ENCODE measurements at regions not wholly inside any gene's neighbourhood (a gene's known extent, or its start where the extent isn't known, plus 50 kb on each side); places are given as distances from the start of the nearest gene placed in this dataset.
"Not testable (repeated sequence)": the region's sequence is repeated elsewhere in the genome, so short reads cannot be mapped to it uniquely, and the experiment has no call there.

DNA sequence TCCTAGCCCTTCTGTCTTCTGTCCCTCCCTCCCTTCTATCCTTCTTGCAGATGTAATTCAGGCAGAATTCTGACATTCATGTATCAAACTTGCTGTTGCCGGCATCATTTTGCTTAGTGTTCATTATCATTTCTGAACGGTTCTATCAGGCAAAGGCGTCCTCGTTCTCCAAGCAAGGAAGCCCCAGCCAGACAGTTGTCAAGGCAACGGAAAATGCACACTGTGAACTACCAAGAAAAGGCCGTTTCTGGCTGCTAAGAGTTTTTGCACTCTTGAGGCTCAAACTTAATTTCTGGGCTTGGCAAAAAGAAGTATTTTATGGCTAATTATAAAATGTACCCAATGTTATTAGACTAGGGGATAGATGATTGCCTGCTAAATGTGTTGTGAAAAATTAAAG, 164.7 kb upstream of the KCNJ15 start:
- DNase-seq (ENCODE audit: low read depth, low spot score), result no peak
- no peak overlapping the region for H3K27ac ChIP-seq

DNA sequence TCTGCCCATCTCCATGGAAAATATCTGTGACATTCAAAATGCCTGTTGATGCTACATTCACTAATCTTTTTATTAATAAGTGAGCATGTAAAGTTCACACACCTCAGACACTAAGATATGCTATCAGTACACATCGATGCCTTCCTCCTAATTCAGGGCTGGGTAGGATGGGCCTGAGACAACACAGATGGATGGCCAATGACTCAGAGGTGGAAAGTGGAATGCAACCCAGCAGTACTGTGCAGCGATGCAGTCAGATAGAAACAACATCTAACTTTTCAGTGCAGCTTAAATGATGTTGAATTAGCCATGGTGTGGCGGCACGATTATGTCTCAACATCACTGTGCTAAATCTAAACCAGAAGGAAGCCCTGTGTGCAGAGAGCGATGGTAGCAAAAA, 161.6 kb upstream of the KCNJ15 start:
- DNase-seq (ENCODE audit: low read depth, low spot score), result no peak
- no peak overlapping the region for H3K27ac ChIP-seq

DNA sequence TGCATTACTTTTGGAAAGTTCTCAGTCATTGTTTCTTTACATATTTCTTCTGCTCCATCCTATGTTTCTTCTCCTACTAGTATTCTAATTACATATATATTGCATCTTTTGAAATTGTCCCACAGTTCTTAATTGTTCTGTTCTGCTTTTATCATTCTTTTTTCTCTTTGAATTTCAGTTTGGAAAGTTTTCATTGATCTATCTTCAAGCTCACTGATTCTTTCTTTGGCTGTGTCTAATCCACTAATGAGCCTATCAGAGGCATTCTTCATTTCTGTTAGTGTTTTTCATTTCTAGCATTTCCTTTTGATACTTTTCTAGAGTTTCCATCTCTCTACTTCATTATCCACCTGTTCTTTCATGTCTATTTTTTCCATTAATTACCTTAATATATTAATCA, 159.0 kb upstream of the KCNJ15 start:
- no peak overlapping the region for H3K27ac ChIP-seq
- DNase-seq (ENCODE audit: low read depth, low spot score), result no peak

DNA sequence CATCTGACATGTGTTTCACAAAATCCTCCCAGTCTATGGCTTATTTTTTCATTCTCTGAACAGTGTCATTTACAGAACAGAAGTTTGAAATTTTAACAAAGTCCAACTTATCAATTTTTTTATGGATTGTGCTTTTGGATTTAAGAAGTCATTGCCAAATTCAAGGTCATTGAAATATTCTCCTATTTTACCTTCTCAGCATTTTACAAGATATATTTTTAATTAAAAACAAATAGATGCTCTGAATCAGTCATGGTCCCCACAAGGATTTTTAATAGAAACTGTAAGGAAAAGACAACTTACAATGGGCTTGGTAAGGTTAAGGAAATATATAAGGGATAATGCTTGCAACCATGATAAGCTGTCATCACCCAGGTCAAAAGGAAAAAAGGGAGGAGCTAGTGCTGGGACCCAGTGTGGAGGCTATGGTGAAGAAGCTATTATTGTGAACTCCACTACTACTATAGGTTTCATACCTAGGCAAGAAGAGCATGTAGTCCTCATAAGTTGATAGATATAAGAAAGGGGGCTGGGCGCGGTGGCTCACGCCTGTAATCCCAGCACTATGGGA, 144.5 kb upstream of the KCNJ15 start:
- no peak overlapping the region for H3K27ac ChIP-seq
- no peak for DNase-seq (ENCODE audit: low read depth, low spot score)

DNA sequence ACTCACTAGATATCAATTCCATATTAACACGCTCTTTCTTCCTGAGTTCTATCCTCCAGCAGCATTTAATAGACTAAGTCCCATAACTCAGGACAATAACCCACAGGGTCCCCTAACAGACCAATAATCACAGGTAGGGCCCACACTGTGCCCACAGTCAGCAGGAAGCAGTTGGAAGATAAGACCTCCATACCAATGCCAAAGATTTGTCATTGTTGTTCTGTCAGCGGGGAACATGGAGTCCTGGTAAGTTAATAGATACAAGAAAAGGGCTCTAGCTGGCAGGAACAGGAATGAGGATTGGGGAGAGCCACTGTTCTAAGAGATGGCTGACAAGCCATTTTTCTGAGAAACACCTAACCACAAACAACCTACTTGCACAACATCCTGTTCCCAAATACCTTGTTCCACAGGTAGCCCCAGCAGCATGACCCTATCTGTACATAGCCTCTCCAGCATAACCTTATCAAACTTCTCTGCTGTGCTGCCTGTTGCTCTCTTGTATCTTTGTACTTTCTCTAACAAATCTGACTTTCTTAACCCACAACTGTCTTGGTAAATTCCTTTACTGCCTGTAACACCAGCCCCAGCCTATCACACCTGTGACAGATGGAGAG, 142.0 kb upstream of the KCNJ15 start:
- no peak for DNase-seq (ENCODE audit: low read depth, low spot score)

DNA sequence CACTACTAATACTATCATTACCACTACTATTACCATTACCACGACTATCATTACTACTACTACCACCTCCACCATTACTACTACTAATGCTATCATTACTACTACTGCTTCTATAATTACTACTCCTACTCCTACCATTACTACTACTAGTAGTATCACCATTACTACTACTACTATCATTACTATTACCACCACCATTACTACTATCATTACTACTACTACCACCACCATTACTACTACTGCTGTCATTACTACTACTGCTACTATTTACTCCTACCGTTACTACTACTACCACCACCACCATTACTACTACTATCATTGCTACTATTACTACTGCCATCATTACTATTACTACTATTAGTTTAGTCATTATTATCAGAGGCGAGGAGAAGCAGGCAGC, 140.9 kb upstream of the KCNJ15 start:
- DNase-seq (ENCODE audit: low read depth, low spot score), result no peak
- no peak overlapping the region for H3K27ac ChIP-seq

More for the DNA sequence above, 142.0 kb upstream of the KCNJ15 start:
- H3K27ac ChIP-seq, result no peak overlapping the region

DNA sequence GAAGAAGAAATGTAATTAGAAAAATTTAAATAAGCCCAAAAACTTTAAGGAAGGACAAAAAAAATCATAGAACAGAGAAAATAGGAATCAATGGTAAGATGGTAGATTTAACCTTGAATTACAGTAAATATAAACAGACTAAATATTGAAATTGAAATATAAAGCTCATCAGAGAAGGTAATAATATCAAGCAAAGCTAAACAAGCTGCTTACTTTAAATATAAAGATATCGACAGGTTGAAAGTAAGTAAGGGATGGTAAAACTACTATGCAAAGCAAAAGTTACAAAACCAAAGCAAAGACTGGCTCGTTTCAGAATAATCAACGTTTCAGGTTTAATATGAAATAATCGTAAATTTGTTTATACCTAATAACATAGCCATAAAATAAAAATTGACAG, 137.0 kb upstream of the KCNJ15 start:
- DNase-seq (ENCODE audit: low read depth, low spot score), result no peak
- no peak overlapping the region for H3K27ac ChIP-seq

DNA sequence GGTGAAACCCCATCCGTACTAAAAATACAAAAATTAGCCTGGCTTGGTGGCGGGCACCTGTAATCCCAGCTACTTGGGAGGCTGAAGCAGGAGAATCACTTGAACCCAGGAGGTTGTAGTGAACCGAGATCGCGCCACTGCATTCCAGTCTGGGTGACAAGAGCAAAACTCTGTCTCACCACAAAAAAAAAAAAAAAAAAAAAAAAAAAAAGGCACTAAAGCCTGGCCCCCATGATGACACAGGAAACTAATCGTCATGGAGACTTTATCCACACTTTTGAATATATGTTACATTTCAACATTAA, 136.2 kb upstream of the KCNJ15 start:
- not testable (repeated sequence) for DNase-seq (ENCODE audit: low read depth, low spot score); H3K27ac ChIP-seq

DNA sequence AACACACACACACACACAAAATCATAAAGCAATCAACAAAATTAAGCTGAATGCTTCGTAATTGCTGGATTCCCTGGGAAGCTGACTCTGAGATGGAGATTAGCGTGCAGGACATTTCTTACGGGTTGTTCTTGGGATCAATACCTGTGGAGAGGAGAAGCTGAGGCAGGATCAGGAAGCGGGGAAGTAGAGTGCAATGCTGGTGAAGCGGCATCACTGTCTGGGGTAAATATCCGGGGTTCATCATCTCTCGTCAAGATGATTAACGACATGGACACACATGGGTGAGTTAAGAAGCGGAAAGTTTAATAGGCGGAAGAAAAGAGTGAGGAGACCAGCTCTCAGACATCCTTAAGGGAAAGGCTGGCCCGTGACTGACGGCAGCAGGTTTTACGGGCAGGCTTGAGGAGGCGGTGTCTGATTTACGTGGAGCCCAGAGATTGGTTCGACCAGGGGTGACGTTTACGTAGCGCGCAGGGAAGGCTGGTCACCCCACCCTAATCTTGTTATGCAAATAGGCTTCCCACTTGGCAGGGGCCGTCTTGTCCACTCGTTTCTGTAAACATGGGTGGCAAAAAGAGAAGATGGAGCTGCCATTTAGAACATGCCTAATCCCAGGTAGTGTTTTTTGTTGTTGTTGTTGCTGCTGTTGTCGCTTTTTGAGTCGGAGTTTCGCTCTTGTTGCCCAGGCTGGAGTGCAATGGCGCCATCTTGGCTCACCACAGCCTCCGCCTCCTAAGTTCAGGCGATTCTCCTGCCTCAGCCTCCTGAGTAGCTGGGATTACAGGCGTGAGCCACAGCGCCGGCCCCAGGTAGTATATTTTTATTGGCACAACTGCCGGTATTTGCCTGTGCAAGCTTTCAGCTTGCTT, 135.6 kb upstream of the KCNJ15 start:
- no peak for DNase-seq (ENCODE audit: low read depth, low spot score)
- H3K27ac ChIP-seq, result no peak overlapping the region

DNA sequence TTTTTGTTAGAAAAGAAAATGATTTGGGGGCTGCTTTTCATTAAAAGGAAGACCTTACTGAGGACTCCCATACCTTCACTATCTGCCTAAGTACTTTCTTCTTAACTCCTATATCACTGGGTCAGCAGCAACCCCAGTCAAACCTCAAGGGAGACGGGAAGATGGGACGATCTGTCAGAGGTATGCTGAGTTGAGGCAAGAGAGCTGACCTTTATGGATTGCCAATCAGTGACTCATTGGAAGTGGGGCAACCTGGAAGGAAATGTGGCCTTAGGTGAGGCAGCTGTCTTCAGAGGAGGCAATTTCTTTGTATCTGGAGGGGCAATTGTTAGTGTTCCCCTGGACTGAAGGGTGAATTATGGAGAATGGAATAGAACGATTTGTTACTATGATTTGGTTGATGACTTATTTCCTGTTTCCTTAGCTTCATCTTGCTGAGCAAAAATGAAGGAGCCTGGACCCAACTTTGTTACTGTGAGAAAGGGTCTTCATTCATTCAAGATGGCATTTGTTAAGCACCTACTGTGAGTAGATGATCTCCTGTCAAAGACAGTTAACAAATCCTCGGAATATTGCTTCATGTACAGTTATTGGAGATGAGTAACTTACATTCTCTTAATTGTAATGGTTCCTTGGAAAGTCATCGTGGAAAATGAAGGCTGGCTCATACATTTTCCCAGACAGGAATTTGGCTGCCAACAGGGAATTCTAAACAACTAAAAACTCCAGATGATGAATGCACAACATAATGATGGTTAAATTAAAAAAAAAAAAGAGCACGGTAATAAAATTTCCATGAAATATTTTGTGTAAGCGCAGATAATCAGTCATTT, 134.7 kb upstream of the KCNJ15 start:
- H3K27ac ChIP-seq, result no peak overlapping the region
- DNase-seq (ENCODE audit: low read depth, low spot score), result no peak

DNA sequence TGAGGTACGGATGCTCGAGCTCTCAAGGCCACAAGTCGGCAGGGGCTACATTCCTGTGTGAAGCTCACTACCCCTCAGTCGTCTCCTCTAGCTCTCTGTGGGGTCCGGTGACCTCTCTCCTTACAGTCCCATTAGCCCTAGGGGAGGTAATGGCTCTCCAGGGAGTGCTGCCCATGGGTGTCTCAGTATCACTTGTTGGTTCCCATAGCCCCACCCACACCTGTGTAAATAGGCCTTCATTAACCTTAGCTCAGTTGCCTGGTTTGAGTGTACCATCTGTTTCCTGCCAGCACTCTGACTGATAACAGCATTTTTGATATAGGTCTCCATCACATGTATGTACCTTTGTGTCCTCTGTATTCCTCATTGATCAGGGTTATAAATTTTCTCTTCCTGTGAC, 133.2 kb upstream of the KCNJ15 start:
- H3K27ac ChIP-seq, result no peak overlapping the region
- DNase-seq (ENCODE audit: low read depth, low spot score), result no peak

DNA sequence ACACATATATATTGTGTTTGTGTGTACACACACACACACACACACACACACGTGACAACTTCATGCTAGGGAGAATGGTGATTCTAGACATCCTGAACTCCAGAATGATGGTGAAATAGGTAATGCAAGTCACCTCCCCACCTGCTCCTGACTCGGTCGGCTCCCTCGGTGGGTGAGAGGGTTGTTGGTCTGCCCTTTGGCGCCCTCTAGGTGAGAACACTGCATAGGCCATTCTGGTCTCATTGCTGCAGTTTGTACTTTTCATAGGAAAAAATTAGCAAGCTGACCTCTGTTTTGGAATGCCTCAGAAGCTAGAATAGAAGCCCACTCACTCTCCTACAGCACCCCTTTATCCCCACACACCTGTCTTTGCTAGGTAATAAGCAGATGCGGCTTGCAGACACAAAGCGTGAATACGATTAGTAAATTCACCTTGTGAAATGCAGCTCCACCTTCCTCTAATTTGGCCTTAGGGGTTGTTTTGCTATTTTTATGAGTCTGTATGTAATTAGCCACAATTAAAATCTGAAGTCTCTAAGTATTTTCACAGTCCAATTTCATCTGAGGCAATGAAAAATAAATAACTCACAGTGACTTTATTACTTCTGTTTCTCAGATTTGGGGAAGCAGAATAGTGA, 130.0 kb upstream of the KCNJ15 start:
- H3K27ac ChIP-seq, result no peak overlapping the region
- no peak for DNase-seq (ENCODE audit: low read depth, low spot score)

DNA sequence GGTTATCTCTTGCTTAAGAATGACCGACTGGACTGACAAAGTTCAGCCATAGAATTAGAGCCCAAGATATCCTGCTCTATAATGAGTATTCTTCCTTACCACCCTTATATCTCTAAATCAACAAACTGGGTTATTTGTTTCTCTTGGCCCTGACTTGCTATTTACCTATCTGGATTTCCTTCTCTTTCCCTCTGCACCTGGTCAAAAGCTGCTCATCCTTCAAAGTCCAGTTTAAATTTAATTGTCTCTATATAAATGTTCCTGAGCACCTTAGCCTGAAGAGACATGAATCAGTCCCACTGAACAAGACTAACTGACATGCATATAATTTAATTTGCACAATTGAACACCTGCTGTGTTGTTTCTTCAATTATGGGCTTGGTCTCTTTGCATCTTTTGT, 127.1 kb upstream of the KCNJ15 start:
- H3K27ac ChIP-seq, result no peak overlapping the region
- DNase-seq (ENCODE audit: low read depth, low spot score), result no peak

DNA sequence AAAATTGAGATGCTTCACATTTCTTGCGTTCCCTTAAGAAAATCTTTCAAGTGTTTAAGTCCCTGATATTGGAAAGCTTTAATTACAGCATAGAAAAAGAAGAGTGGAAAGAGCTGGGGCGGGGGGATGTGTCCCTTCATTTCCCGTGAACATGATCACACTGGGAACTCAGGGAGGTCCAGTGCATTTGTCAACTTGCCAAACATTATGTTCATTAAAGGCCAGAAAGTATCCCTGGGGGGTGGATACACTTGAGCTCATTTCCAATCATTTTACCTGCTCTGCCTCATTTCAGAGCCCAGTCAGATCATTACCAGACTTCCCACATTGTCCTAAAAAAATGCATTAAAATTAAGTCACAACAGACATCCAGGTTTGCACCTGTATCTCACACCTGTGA, 123.6 kb upstream of the KCNJ15 start:
- H3K27ac ChIP-seq, result no peak overlapping the region

DNA sequence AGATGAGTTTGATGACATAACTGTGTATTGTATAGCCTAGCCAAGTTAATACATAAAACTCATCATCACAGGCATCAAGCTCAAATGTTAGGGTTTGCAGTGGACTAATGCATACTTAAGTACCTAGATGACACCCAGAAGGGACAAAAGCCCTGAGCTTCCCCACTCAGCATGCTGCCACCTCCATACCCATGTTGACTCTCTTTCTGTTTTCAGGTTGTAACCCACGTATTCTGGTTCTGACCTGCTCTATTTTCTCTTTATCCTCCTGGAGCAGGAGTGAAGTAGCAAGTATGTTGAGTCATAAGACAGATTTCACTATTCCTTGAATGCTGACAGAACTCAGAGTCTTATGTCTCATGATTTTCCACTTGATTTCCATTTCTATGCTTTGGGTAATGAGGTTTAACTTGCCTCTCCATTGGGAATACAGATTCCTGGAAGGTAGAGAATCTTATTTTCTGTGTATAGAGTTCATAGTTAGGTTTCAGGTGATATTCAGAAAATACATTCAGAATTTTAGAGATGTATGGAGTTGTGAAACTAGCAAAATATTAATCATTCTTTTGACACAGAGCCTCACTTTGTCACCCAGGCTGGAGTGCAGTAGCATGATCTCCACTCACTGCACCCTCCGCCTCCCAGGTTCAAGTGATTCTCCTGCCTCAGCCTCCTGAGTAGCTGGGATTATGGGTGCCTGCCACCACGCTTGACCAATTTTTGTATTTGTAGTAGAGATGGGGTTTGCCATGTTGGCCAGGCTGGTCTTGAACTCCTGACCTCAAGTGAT, 122.5 kb upstream of the KCNJ15 start:
- no peak overlapping the region for H3K27ac ChIP-seq
- DNase-seq (ENCODE audit: low read depth, low spot score), result no peak

More for the DNA sequence above, 123.6 kb upstream of the KCNJ15 start:
- DNase-seq (ENCODE audit: low read depth, low spot score), result no peak

DNA sequence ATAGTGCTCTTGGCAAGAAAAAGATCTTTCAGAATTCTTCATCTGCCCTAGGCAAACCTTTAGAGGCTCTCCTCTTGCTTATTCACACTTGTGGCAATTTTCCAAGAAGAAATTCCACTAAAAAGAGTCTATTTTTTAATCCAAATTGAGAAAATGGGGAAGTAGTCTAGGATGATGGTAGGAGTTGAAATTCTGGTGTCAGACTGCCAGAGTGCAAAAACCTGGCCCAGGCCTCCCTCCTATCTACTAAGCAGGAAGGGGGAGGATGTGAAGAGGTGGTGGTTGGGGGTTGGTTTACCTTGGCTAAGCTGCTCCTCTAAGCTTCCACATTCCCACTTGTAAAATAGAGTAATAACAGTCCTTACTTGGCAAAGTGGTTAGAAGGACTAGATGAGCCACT, 120.6 kb upstream of the KCNJ15 start:
- H3K27ac ChIP-seq, result no peak overlapping the region
- no peak for DNase-seq (ENCODE audit: low read depth, low spot score)

DNA sequence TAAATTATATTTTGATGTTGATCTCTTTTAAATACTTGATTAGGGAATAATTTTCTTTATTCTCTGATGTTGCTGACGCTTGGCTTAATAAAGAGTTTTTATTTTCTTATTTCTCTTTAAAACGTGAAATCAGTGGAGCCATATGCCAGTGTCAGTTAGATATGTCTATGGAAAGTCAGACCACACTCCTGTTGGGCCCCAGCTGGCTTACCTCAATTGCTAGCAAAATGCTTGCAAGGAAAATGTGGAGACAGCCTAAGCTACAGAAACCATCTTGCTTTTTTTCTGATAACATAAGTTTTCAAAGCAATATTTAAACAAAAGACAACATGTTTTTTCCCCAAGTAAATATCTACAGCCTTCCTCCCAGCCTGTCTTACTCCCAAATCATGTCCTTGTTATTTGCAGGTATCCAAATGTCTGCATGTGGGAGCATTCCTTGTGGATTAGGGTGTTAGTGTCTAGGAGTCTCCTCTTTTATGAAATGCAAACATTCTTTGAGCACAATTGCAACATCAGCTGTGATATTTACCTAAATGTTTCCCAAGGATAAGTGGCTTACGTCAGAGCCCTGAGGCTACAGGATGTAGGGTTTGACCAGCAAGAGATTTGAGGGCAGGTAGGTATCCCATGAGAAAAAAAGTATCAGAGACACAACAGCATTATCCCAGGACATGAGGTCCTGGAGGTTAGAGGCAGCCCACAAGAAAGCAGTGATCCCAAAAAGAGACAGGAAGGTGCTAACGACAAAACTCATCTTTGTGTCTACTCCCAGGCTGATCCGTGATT, 117.2 kb upstream of the KCNJ15 start:
- peak; percentile 91 for DNase-seq (ENCODE audit: low read depth, low spot score)
- H3K27ac ChIP-seq, result peak overlapping the region; percentile 72

DNA sequence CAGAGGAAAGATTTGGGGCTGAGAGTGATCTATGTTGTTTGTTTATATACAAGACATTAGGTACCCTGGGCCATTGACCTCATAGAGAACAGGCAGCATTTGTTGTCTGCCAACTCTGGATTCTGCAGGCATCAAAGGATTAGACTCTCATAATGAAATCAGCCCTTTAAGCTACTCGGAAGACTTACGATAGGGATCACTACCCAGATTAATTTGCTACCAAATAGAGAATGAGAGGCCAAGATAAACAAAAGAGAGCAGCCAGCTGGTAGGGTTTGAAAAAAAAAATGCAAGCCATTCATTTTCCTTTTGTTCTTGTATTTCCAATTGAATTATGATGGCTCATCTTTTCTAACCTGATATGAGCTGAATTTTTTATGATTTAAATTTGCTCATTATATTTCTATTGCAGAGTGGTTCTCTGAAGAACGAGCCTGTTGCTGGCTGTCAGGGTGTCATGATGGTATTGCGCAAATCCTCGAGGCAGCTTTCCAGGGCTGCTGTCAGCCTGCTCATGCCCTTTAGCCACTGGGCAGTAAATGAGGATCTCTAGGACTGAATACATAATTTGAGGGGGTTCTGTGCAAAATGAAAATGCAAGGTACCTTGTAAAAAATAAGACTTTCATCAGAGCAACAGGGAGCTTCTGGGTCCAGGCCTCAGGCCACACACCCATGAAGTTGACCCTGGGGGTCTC, 116.4 kb upstream of the KCNJ15 start:
- no peak for DNase-seq (ENCODE audit: low read depth, low spot score)
- H3K27ac ChIP-seq, result peak overlapping the region; percentile 72

All from epithelial cell of prostate (primary cell).